ENCODE measurements at regions not wholly inside any gene's neighbourhood (a gene's known extent, or its start where the extent isn't known, plus 50 kb on each side); places are given as distances from the start of the nearest gene placed in this dataset.

- no peak overlapping the region for H3K27ac ChIP-seq (ENCODE audit: low read length)
- H3K27me3 ChIP-seq (ENCODE audit: control insufficient read depth, insufficient read depth, low read length) = no peaks in the 10 kb centered on the region
- WGBS (ENCODE audit: insufficient coverage) = 86% methylated on average over 2 of the region's 2 CpGs
- H3K9me3 Mint-ChIP-seq = peaks cover 5 to 13% of the 10 kb centered on the region in 2 donors
- no peak for TF ChIP-seq CTCF (IDR thresholded peaks at IDR 0.05)
- H3K36me3 ChIP-seq (ENCODE audit: control insufficient read depth, insufficient read depth, low read length) = no peaks in the 10 kb centered on the region
- H3K4me1 Mint-ChIP-seq = no peaks in the 10 kb centered on the region
- intact Hi-C loops (cut with micrococcal nuclease) = no loop called here
- H3K4me3 Mint-ChIP-seq = no peak overlapping the region
- DNase-seq = no peak
- H3K27me3 Mint-ChIP-seq (ENCODE audit: low read depth in 2 of 2) = no peaks in the 10 kb centered on the region
- ATAC-seq = no peak
- no peaks in the 10 kb centered on the region for H3K36me3 Mint-ChIP-seq
- no peak overlapping the region for H3K27ac Mint-ChIP-seq
- H3K9me3 ChIP-seq (ENCODE audit: control insufficient read depth, insufficient read depth, low read length) = no peaks in the 10 kb centered on the region
- no peak overlapping the region for H3K4me3 ChIP-seq (ENCODE audit: low read length)
- H3K4me1 ChIP-seq (ENCODE audit: control insufficient read depth, insufficient read depth, low read length) = no peaks in the 10 kb centered on the region
Observed at GRCh38 chr5:118430076-118430475, 558.3 kb downstream of the DTWD2 start.

- intact Hi-C loops (cut with micrococcal nuclease) = no loop called here
- Mint-ChIP-seq H3K27me3 (ENCODE audit: low read depth in 2 of 2) (no peaks in the 10 kb centered on the region), H3K9me3 (peaks cover 8 to 13% of the 10 kb centered on the region in 2 donors), H3K27ac (no peak overlapping the region), H3K36me3 (no peaks in the 10 kb centered on the region), H3K4me1 (no peaks in the 10 kb centered on the region), H3K4me3 (no peak overlapping the region)
- no peaks in the 10 kb centered on the region for H3K4me1 ChIP-seq (ENCODE audit: control insufficient read depth, insufficient read depth, low read length)
- no peak for DNase-seq
- no peak for ATAC-seq
- no peak for TF ChIP-seq CTCF (IDR thresholded peaks at IDR 0.05)
- peaks cover 10% of the 10 kb centered on the region for H3K9me3 ChIP-seq (ENCODE audit: control insufficient read depth, insufficient read depth, low read length)
- no peaks in the 10 kb centered on the region for H3K27me3 ChIP-seq (ENCODE audit: control insufficient read depth, insufficient read depth, low read length)
- no peak overlapping the region for H3K27ac ChIP-seq (ENCODE audit: low read length)
- H3K36me3 ChIP-seq (ENCODE audit: control insufficient read depth, insufficient read depth, low read length) = no peaks in the 10 kb centered on the region
- no peak overlapping the region for H3K4me3 ChIP-seq (ENCODE audit: low read length)
Observed at GRCh38 chr5:118407958-118408357, 580.4 kb downstream of the DTWD2 start.

- Mint-ChIP-seq H3K9me3 (peaks cover 13 to 14% of the 10 kb centered on the region in 2 donors), H3K4me3 (no peak overlapping the region), H3K36me3 (no peaks in the 10 kb centered on the region), H3K4me1 (no peaks in the 10 kb centered on the region), H3K27me3 (ENCODE audit: low read depth in 2 of 2) (no peaks in the 10 kb centered on the region), H3K27ac (no peak overlapping the region)
- intact Hi-C loops (cut with micrococcal nuclease) = no loop called here
- WGBS (ENCODE audit: insufficient coverage) = 87% methylated on average over 5 of the region's 5 CpGs
- Histone ChIP-seq H3K4me1 (ENCODE audit: control insufficient read depth, insufficient read depth, low read length) (no peaks in the 10 kb centered on the region), H3K36me3 (ENCODE audit: control insufficient read depth, insufficient read depth, low read length) (no peaks in the 10 kb centered on the region), H3K9me3 (ENCODE audit: control insufficient read depth, insufficient read depth, low read length) (peaks cover 10% of the 10 kb centered on the region), H3K27ac (ENCODE audit: low read length) (no peak overlapping the region), H3K4me3 (ENCODE audit: low read length) (no peak overlapping the region), H3K27me3 (ENCODE audit: control insufficient read depth, insufficient read depth, low read length) (no peaks in the 10 kb centered on the region)
- DNase-seq = no peak
- ATAC-seq = no peak
- TF ChIP-seq CTCF (IDR thresholded peaks at IDR 0.05) = no peak
Observed at GRCh38 chr5:118405650-118406061, 582.7 kb downstream of the DTWD2 start.

GRCh38 chr5:118397236-118397635 is 591.1 kb downstream of the DTWD2 start:
- TF ChIP-seq CTCF (IDR thresholded peaks at IDR 0.05) = no peak
- no peak overlapping the region for H3K27ac ChIP-seq (ENCODE audit: low read length)
- Mint-ChIP-seq H3K9me3 (peaks cover 10 to 18% of the 10 kb centered on the region in 2 donors), H3K27ac (no peak overlapping the region), H3K27me3 (ENCODE audit: low read depth in 2 of 2) (no peaks in the 10 kb centered on the region), H3K4me3 (no peak overlapping the region), H3K4me1 (no peaks in the 10 kb centered on the region), H3K36me3 (no peaks in the 10 kb centered on the region)
- H3K27me3 ChIP-seq (ENCODE audit: control insufficient read depth, insufficient read depth, low read length) = no peaks in the 10 kb centered on the region
- intact Hi-C loops (cut with micrococcal nuclease) = no loop called here
- WGBS (ENCODE audit: insufficient coverage) = 83% methylated on average over 2 of the region's 4 CpGs
- no peaks in the 10 kb centered on the region for H3K36me3 ChIP-seq (ENCODE audit: control insufficient read depth, insufficient read depth, low read length)
- no peak for DNase-seq
- no peak overlapping the region for H3K4me3 ChIP-seq (ENCODE audit: low read length)
- ATAC-seq = no peak
- H3K4me1 ChIP-seq (ENCODE audit: control insufficient read depth, insufficient read depth, low read length) = no peaks in the 10 kb centered on the region
- H3K9me3 ChIP-seq (ENCODE audit: control insufficient read depth, insufficient read depth, low read length) = no peaks in the 10 kb centered on the region
